ENCODE measurements at regions not wholly inside any gene's neighbourhood (a gene's known extent, or its start where the extent isn't known, plus 50 kb on each side); places are given as distances from the start of the nearest gene placed in this dataset.
A peak's percentile ranks its signal among the peaks of the same experiment; 100 is the strongest.

GRCh38 chr13:111906306-111906705 lies 160.6 kb upstream of the SOX1 start:
- intact Hi-C loops (cut with DNase I), result no loop called here
- DNase-seq (ENCODE audit: low spot score), result peak; percentile 52

GRCh38 chr13:111906816-111907215 lies 160.1 kb upstream of the SOX1 start:
- intact Hi-C loops (cut with DNase I), result no loop called here
- peak; percentile 63 for DNase-seq (ENCODE audit: low spot score)

- peak; percentile 48 for DNase-seq (ENCODE audit: low spot score)
Measured at GRCh38 chr13:111907341-111907880, 159.5 kb upstream of the SOX1 start.

GRCh38 chr13:111908361-111908760 lies 158.6 kb upstream of the SOX1 start:
- DNase-seq (ENCODE audit: low spot score), result peak; percentile 76
- intact Hi-C loops (cut with DNase I), result no loop called here

More at GRCh38 chr13:111907341-111907880, 159.5 kb upstream of the SOX1 start:
- intact Hi-C loops (cut with DNase I), result no loop called here

GRCh38 chr13:111908981-111909380 lies 158.0 kb upstream of the SOX1 start:
- intact Hi-C loops (cut with DNase I), result no loop called here
- DNase-seq (ENCODE audit: low spot score), result peak; percentile 65

GRCh38 chr13:111909501-111909900 lies 157.4 kb upstream of the SOX1 start:
- peak; percentile 30 for DNase-seq (ENCODE audit: low spot score)
- intact Hi-C loops (cut with DNase I), result no loop called here

- intact Hi-C loops (cut with DNase I), result no loop called here
Measured at GRCh38 chr13:111909971-111910671, 156.8 kb upstream of the SOX1 start.

GRCh38 chr13:111911121-111911720 lies 155.7 kb upstream of the SOX1 start:
- peak; percentile 37 for DNase-seq (ENCODE audit: low spot score)
- intact Hi-C loops (cut with DNase I), result no loop called here

More at GRCh38 chr13:111909971-111910671, 156.8 kb upstream of the SOX1 start:
- peak; percentile 68 for DNase-seq (ENCODE audit: low spot score)

- intact Hi-C loops (cut with DNase I), result no loop called here
- DNase-seq (ENCODE audit: low spot score), result peak; percentile 55
Measured at GRCh38 chr13:111911754-111912452, 155.0 kb upstream of the SOX1 start.

GRCh38 chr13:111912453-111912866 lies 154.5 kb upstream of the SOX1 start:
- intact Hi-C loops (cut with DNase I), result no loop called here

GRCh38 chr13:111912991-111913760 lies 153.8 kb upstream of the SOX1 start:
- intact Hi-C loops (cut with DNase I), result no loop called here
- DNase-seq (ENCODE audit: low spot score), result peak; percentile 70

More at GRCh38 chr13:111912453-111912866, 154.5 kb upstream of the SOX1 start:
- DNase-seq (ENCODE audit: low spot score), result peak; percentile 37

GRCh38 chr13:111913761-111914140 lies 153.2 kb upstream of the SOX1 start:
- intact Hi-C loops (cut with DNase I), result no loop called here
- peak; percentile 30 for DNase-seq (ENCODE audit: low spot score)

GRCh38 chr13:111914241-111915103 lies 152.5 kb upstream of the SOX1 start:
- DNase-seq (ENCODE audit: low spot score), result peak; percentile 52
- intact Hi-C loops (cut with DNase I), result loop anchor here in 1 of 2 donors (5.0 kb wide), 1 partner anchor 622 kb away; no protein-coding TSS in a partner anchor

GRCh38 chr13:111915104-111915551 lies 151.8 kb upstream of the SOX1 start:
- intact Hi-C loops (cut with DNase I), result loop anchor here in 1 of 2 donors (5.0 kb wide), 1 partner anchor 623 kb away; no protein-coding TSS in a partner anchor
- peak; percentile 67 for DNase-seq (ENCODE audit: low spot score)

GRCh38 chr13:111916201-111916600 lies 150.7 kb upstream of the SOX1 start:
- no peak for DNase-seq (ENCODE audit: low spot score)
- intact Hi-C loops (cut with DNase I), result loop anchor here in 1 of 2 donors (5.0 kb wide), 1 partner anchor 624 kb away; no protein-coding TSS in a partner anchor

- intact Hi-C loops (cut with DNase I), result loop anchor here in 1 of 2 donors (5.0 kb wide), 1 partner anchor 625 kb away; no protein-coding TSS in a partner anchor
Measured at GRCh38 chr13:111917086-111917485, 149.9 kb upstream of the SOX1 start.

GRCh38 chr13:111917901-111918300 lies 149.0 kb upstream of the SOX1 start:
- DNase-seq (ENCODE audit: low spot score), result peak; percentile 73
- intact Hi-C loops (cut with DNase I), result loop anchor here in 1 of 2 donors (5.0 kb wide), 1 partner anchor 626 kb away; no protein-coding TSS in a partner anchor

More at GRCh38 chr13:111917086-111917485, 149.9 kb upstream of the SOX1 start:
- DNase-seq (ENCODE audit: low spot score), result peak; percentile 58

GRCh38 chr13:111919286-111919685 lies 147.7 kb upstream of the SOX1 start:
- peak; percentile 69 for DNase-seq (ENCODE audit: low spot score)
- intact Hi-C loops (cut with DNase I), result loop anchor here in 1 of 2 donors (5.0 kb wide), 1 partner anchor 627 kb away; no protein-coding TSS in a partner anchor
